ENCODE measurements at regions not wholly inside any gene's neighbourhood (a gene's known extent, or its start where the extent isn't known, plus 50 kb on each side); places are given as distances from the start of the nearest gene placed in this dataset.
A peak's percentile ranks its signal among the peaks of the same experiment; 100 is the strongest.

DNA sequence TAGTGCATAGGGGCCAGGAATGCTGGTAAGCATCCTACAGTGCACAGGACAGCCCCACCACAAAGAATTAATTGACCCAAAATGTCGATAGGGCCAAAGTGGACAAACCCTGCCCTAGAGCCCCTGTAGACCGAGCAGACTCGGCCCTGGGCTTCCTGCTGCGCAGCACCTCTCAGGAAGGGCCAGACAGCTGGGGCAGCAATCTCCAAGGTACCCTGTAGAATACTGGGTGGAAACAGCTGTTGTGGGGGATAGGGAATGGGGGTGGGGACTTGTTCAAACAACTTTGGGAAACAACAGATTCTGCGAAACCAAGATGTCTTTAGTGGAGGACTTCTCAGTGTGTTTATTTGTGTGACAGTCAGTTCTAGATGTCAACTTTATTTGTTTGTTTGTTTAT is 67.1 kb downstream of the MRPL46 start:
- TF ChIP-seq, protein P1, sequence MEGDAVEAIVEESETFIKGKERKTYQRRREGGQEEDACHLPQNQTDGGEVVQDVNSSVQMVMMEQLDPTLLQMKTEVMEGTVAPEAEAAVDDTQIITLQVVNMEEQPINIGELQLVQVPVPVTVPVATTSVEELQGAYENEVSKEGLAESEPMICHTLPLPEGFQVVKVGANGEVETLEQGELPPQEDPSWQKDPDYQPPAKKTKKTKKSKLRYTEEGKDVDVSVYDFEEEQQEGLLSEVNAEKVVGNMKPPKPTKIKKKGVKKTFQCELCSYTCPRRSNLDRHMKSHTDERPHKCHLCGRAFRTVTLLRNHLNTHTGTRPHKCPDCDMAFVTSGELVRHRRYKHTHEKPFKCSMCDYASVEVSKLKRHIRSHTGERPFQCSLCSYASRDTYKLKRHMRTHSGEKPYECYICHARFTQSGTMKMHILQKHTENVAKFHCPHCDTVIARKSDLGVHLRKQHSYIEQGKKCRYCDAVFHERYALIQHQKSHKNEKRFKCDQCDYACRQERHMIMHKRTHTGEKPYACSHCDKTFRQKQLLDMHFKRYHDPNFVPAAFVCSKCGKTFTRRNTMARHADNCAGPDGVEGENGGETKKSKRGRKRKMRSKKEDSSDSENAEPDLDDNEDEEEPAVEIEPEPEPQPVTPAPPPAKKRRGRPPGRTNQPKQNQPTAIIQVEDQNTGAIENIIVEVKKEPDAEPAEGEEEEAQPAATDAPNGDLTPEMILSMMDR (conservative IDR thresholded peaks at IDR 0.05; ENCODE audit: low read length), result no peak
- no peak for TF ChIP-seq EZH2phosphoT487 (IDR thresholded peaks at IDR 0.05; ENCODE audit: borderline replicate concordance, low read depth, low read length)
- H3K4me1 ChIP-seq (ENCODE audit: insufficient read depth, low read length, poor library complexity, severe bottlenecking), result peaks cover 60% of the 10 kb centered on the region
- POLR2A ChIA-PET, result interaction anchor here (0.9 to 3.3 kb wide), 4 partner anchors 13 to 143 kb away, joined by 3 to 20 read pairs (median 10); no protein-coding TSS in a partner anchor
- no peaks in the 10 kb centered on the region for H3K79me2 ChIP-seq (ENCODE audit: insufficient read depth, low read depth, low read length)
- peak overlapping the region; percentile 80 for H3K4me2 ChIP-seq (ENCODE audit: low read length)
- DNase-seq (ENCODE audit: low spot score), result no peak
- H3K9me3 ChIP-seq (ENCODE audit: low read length), result peaks cover 13% of the 10 kb centered on the region
- no peaks in the 10 kb centered on the region for H4K20me1 ChIP-seq (ENCODE audit: insufficient read depth, low read length)
- H3K36me3 ChIP-seq (ENCODE audit: insufficient read depth, low read length), result peaks cover 12% of the 10 kb centered on the region
- intact Hi-C loops (cut with micrococcal nuclease; ENCODE audit: unreplicated experiment), result loop anchor here (2.0 to 5.0 kb wide), 2 partner anchors 67 to 68 kb away; partner anchors contain the start of genes MRPL46 and MRPS11
- H3K9me2 ChIP-seq (ENCODE audit: insufficient read depth, low read length), result no peaks in the 10 kb centered on the region
- CTCF ChIA-PET (ENCODE audit: unreplicated experiment), result no interaction called here
- no peak overlapping the region for H2AFZ ChIP-seq (ENCODE audit: low read length)
- peak overlapping the region; percentile 58 for H3K4me3 ChIP-seq (ENCODE audit: low read depth, low read length, poor library complexity, severe bottlenecking)
- H3K27ac ChIP-seq (ENCODE audit: low read depth, low read length, poor library complexity, severe bottlenecking), result peak overlapping the region; percentile 99
- no TSS peak for BruUV-seq (replicated peaks)

- Histone ChIP-seq H3K27ac (ENCODE audit: low read depth, low read length, poor library complexity, severe bottlenecking) (no peak overlapping the region), H3K4me1 (ENCODE audit: insufficient read depth, low read length, poor library complexity, severe bottlenecking) (peaks cover 53% of the 10 kb centered on the region), H2AFZ (ENCODE audit: low read length) (no peak overlapping the region), H3K9me2 (ENCODE audit: insufficient read depth, low read length) (no peaks in the 10 kb centered on the region), H3K79me2 (ENCODE audit: insufficient read depth, low read depth, low read length) (no peaks in the 10 kb centered on the region), H3K4me2 (ENCODE audit: low read length) (no peak overlapping the region), H4K20me1 (ENCODE audit: insufficient read depth, low read length) (no peaks in the 10 kb centered on the region), H3K9me3 (ENCODE audit: low read length) (peaks cover 3% of the 10 kb centered on the region; the same call in 1 of the 2 replicates), H3K4me3 (ENCODE audit: low read depth, low read length, poor library complexity, severe bottlenecking) (no peak overlapping the region), H3K36me3 (ENCODE audit: insufficient read depth, low read length) (peaks cover 3% of the 10 kb centered on the region; the same call in 1 of the 2 replicates)
- intact Hi-C loops (cut with micrococcal nuclease; ENCODE audit: unreplicated experiment), result no loop called here
- BruUV-seq (replicated peaks), result no TSS peak
- no peak for DNase-seq (ENCODE audit: low spot score)
- no peak for TF ChIP-seq EZH2phosphoT487 (IDR thresholded peaks at IDR 0.05; ENCODE audit: borderline replicate concordance, low read depth, low read length)
- TF ChIP-seq, protein P1 (conservative IDR thresholded peaks at IDR 0.05; ENCODE audit: low read length), result no peak
- POLR2A ChIA-PET, result no interaction called here
- CTCF ChIA-PET (ENCODE audit: unreplicated experiment), result interaction anchor here (0.5 kb wide), 1 partner anchor 42 kb away, joined by 5 read pairs; no protein-coding TSS in a partner anchor
These were observed 68.0 kb downstream of the MRPL46 start for GRCh38 chr15:88399021-88399685.

GRCh38 chr15:88398011-88398410 is 69.2 kb downstream of the MRPL46 start:
- Histone ChIP-seq H3K36me3 (ENCODE audit: insufficient read depth, low read length) (no peaks in the 10 kb centered on the region), H3K4me1 (ENCODE audit: insufficient read depth, low read length, poor library complexity, severe bottlenecking) (peaks cover 51% of the 10 kb centered on the region), H3K4me3 (ENCODE audit: low read depth, low read length, poor library complexity, severe bottlenecking) (no peak overlapping the region), H3K27ac (ENCODE audit: low read depth, low read length, poor library complexity, severe bottlenecking) (no peak overlapping the region), H3K9me3 (ENCODE audit: low read length) (no peaks in the 10 kb centered on the region), H4K20me1 (ENCODE audit: insufficient read depth, low read length) (no peaks in the 10 kb centered on the region), H3K9me2 (ENCODE audit: insufficient read depth, low read length) (no peaks in the 10 kb centered on the region), H3K79me2 (ENCODE audit: insufficient read depth, low read depth, low read length) (no peaks in the 10 kb centered on the region), H2AFZ (ENCODE audit: low read length) (no peak overlapping the region), H3K4me2 (ENCODE audit: low read length) (no peak overlapping the region)
- POLR2A ChIA-PET, result no interaction called here
- intact Hi-C loops (cut with micrococcal nuclease; ENCODE audit: unreplicated experiment), result no loop called here
- TF ChIP-seq, protein P1 (conservative IDR thresholded peaks at IDR 0.05; ENCODE audit: low read length), result no peak
- no peak for TF ChIP-seq EZH2phosphoT487 (IDR thresholded peaks at IDR 0.05; ENCODE audit: borderline replicate concordance, low read depth, low read length)
- CTCF ChIA-PET (ENCODE audit: unreplicated experiment), result no interaction called here
- no TSS peak for BruUV-seq (replicated peaks)
- no peak for DNase-seq (ENCODE audit: low spot score)

All from OCI-LY7 (cell line).